HCT116 (cell line): ENCODE measurements at regions not wholly inside any gene's neighbourhood (a gene's known extent, or its start where the extent isn't known, plus 50 kb on each side); places are given as distances from the start of the nearest gene placed in this dataset.

Experiments used
- ATAC-seq: fragments of 200-7000 bp; cut with Tn5 transposase; 2 replicates; pipeline ENCODE4 v1.9.1; 2020; ENCODE audit warnings: mild to moderate bottlenecking, moderate library complexity
- BruUV-seq: library from RNA; stranded (reverse); fragments of 400-500 nt; replicated peaks from 2 replicates; lab custom pipeline; 2021; lab: Mats Ljungman, UMichigan
- CTCF ChIA-PET: fragments of 300-600 bp; sonication (Branson Sonifier 250); formaldehyde crosslinking; loops from one replicate; lab custom pipeline; 2021; ENCODE audit warnings: antibody characterized with exemption; lab: Charles Lee
- POLR2A ChIA-PET: fragments of 300-600, 350-600 bp; sonication (Branson Sonifier 250); formaldehyde crosslinking; loops from one replicate; lab custom pipeline; 2021; ENCODE audit warnings: antibody characterized with exemption; lab: Charles Lee
- RAD21 ChIA-PET, 2 experiments: fragments of 300-600 bp; sonication (Branson Sonifier 250); formaldehyde crosslinking; loops; one replicate each; lab custom pipeline; 2023; ENCODE audit warnings: low total read pairs in 2 of 2; ENCODE audit not compliant: uncharacterized antibody in 2 of 2, unreplicated experiment in 2 of 2, low non-redundant PET in 1 of 2; lab: Charles Lee
- DNase-seq: peaks from one replicate; pipeline ENCODE4 v3.0.0-alpha.2; 2010; ENCODE audit warnings: low read depth, low spot score
- H2AFZ ChIP-seq: fragments of 200-600 bp; shearing (Covaris generic), sonication (generic); 2 replicates; pipeline ENCODE4 v1.6.1; 2017; ENCODE audit warnings: low read depth, mixed run types, mixed read lengths, antibody characterized with exemption, low read length; ENCODE audit not compliant: poor library complexity, severe bottlenecking
- H3K27ac ChIP-seq: 2 replicates; pipeline ENCODE4 v1.5.1; 2012; ENCODE audit warnings: low read depth, low read length
- H3K27me3 ChIP-seq: fragments of 200-600 bp; sonication (generic); 2 replicates; pipeline ENCODE4 v1.6.1; 2016; ENCODE audit warnings: mixed run types, low read length, mixed read lengths; ENCODE audit not compliant: insufficient read depth
- H3K36me3 ChIP-seq, 2 experiments: fragments of 200-500 bp in 1 of 2; fragments of 200-600 bp in 1 of 2; sonication (Bioruptor generic) in 1 of 2; sonication (generic) in 1 of 2; 2 replicates each; pipeline versions ENCODE4 v1.5.1 to v1.6.1; 2014 to 2016; ENCODE audit warnings: low read length in 2 of 2, inconsistent platforms in 1 of 2, mixed read lengths in 1 of 2, mixed run types in 1 of 2; ENCODE audit not compliant: insufficient read depth in 2 of 2, control insufficient read depth in 1 of 2
- H3K4me1 ChIP-seq, 2 experiments: fragments of 200-600 bp in 1 of 2; sonication (generic) in 1 of 2; 2 replicates each; pipeline versions ENCODE4 v1.5.1 to v1.6.1; 2012 to 2017; ENCODE audit warnings: low read length in 2 of 2, inconsistent platforms in 1 of 2, mild to moderate bottlenecking in 1 of 2, mixed read lengths in 1 of 2, mixed run types in 1 of 2, moderate library complexity in 1 of 2; ENCODE audit not compliant: insufficient read depth in 2 of 2, control insufficient read depth in 1 of 2
- H3K4me2 ChIP-seq: fragments of 200-600 bp; sonication (generic); 2 replicates; pipeline ENCODE4 v1.6.1; 2017; ENCODE audit warnings: mixed run types, low read length, mixed read lengths
- H3K4me3 ChIP-seq, 2 experiments: fragments of 200-600 bp in 1 of 2; sonication (generic) in 1 of 2; replicated peaks in 1 of 2; 2 replicates each; pipeline ENCODE4 v1.5.1; 2011 to 2016; ENCODE audit warnings: low read length in 2 of 2, control low read depth in 1 of 2, low read depth in 1 of 2, mild to moderate bottlenecking in 1 of 2, mixed read lengths in 1 of 2, mixed run types in 1 of 2
- H3K79me2 ChIP-seq: fragments of 200-600 bp; sonication (generic); 2 replicates; pipeline ENCODE4 v1.6.1; 2017; ENCODE audit warnings: mild to moderate bottlenecking, mixed run types, low read length, moderate library complexity, mixed read lengths; ENCODE audit not compliant: insufficient read depth
- H3K9ac ChIP-seq: fragments of 200-600 bp; sonication (generic); 2 replicates; pipeline ENCODE4 v1.6.1; 2016; ENCODE audit warnings: low read length, mixed read lengths
- H3K9me2 ChIP-seq: fragments of 200-600 bp; sonication (generic), shearing (Covaris generic); 2 replicates; pipeline ENCODE4 v1.6.1; 2017; ENCODE audit warnings: mixed run types, mild to moderate bottlenecking, moderate library complexity; ENCODE audit not compliant: insufficient read depth
- H3K9me3 ChIP-seq, 2 experiments: fragments of 200-500 bp in 1 of 2; fragments of 200-600 bp in 1 of 2; sonication (Bioruptor generic) in 1 of 2; sonication (generic) in 1 of 2; 2 replicates each; pipeline ENCODE4 v1.6.1; 2014 to 2017; ENCODE audit warnings: low read length in 2 of 2, mixed read lengths in 2 of 2, inconsistent platforms in 1 of 2, low read depth in 1 of 2, mild to moderate bottlenecking in 1 of 2, mixed run types in 1 of 2, moderate library complexity in 1 of 2; ENCODE audit not compliant: control insufficient read depth in 1 of 2, insufficient read depth in 1 of 2
- H4K20me1 ChIP-seq: fragments of 200-600 bp; sonication (generic), shearing (Covaris generic); 2 replicates; pipeline ENCODE4 v1.6.1; 2017; ENCODE audit warnings: mixed run types, mild to moderate bottlenecking, moderate library complexity; ENCODE audit not compliant: insufficient read depth
- CEBPB ChIP-seq: IDR thresholded peaks from 2 replicates; pipeline ENCODE4 v1.6.1; 2012; ENCODE audit warnings: low read depth
- JUND ChIP-seq: IDR thresholded peaks from 2 replicates; pipeline ENCODE4 v1.6.1; 2012
- MAX ChIP-seq: IDR thresholded peaks from 2 replicates; pipeline ENCODE4 v1.6.1; 2012
- SIN3A ChIP-seq: IDR thresholded peaks from 2 replicates; pipeline ENCODE4 v1.6.1; 2012; ENCODE audit warnings: low read depth
- YY1 ChIP-seq: IDR thresholded peaks from 2 replicates; pipeline ENCODE4 v1.6.1; 2011; ENCODE audit warnings: low read length, low read depth, moderate library complexity, mild to moderate bottlenecking; ENCODE audit not compliant: insufficient replicate concordance; ENCODE audit errors: extremely low read depth
- ZNF274 ChIP-seq: fragments of 200-500 bp; sonication (Bioruptor generic); IDR thresholded peaks from 2 replicates; pipeline ENCODE4 v1.6.1; 2014; ENCODE audit warnings: mild to moderate bottlenecking, low read depth, low read length, inconsistent platforms
- intact Hi-C: fragments of 100-400 bp; cut with micrococcal nuclease; formaldehyde crosslinking; loops from 2 replicates; pipeline ENCODE4 v1.10.0; 2022
- TF ChIP-seq, protein P1 (sequence below): IDR thresholded peaks from 2 replicates; pipeline ENCODE4 v1.6.1; 2012; ENCODE audit warnings: low read depth

DNA sequence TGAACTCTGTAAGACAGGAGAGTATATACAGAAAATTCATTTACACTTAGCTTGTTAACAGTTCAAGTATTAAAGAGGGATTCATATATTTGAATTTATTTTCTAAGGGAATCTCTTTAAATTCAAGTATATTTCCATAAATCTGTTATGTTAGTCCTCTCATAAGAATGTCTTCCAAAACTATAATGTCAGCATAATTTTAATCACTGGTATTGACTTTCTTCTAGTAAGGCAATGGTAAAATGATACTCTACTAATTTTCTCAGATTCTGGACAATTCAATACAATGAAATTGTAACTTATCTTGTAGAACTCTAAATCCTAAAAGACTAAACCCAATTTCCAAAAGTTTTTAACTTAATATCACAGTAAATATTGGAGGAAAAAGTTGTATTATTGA lies 66.3 kb upstream of the EPHA6 start:
- Histone ChIP-seq H3K4me1 (no peaks in the 10 kb centered on the region), H3K9ac (no peak overlapping the region), H3K27me3 (no peaks in the 10 kb centered on the region), H3K79me2 (no peaks in the 10 kb centered on the region)
- RAD21 ChIA-PET: no interaction called here
- TF ChIP-seq MAX (no peak), YY1 (no peak), ZNF274 (no peak), JUND (no peak), SIN3A (no peak), CEBPB (no peak)
- TF ChIP-seq, protein P1, sequence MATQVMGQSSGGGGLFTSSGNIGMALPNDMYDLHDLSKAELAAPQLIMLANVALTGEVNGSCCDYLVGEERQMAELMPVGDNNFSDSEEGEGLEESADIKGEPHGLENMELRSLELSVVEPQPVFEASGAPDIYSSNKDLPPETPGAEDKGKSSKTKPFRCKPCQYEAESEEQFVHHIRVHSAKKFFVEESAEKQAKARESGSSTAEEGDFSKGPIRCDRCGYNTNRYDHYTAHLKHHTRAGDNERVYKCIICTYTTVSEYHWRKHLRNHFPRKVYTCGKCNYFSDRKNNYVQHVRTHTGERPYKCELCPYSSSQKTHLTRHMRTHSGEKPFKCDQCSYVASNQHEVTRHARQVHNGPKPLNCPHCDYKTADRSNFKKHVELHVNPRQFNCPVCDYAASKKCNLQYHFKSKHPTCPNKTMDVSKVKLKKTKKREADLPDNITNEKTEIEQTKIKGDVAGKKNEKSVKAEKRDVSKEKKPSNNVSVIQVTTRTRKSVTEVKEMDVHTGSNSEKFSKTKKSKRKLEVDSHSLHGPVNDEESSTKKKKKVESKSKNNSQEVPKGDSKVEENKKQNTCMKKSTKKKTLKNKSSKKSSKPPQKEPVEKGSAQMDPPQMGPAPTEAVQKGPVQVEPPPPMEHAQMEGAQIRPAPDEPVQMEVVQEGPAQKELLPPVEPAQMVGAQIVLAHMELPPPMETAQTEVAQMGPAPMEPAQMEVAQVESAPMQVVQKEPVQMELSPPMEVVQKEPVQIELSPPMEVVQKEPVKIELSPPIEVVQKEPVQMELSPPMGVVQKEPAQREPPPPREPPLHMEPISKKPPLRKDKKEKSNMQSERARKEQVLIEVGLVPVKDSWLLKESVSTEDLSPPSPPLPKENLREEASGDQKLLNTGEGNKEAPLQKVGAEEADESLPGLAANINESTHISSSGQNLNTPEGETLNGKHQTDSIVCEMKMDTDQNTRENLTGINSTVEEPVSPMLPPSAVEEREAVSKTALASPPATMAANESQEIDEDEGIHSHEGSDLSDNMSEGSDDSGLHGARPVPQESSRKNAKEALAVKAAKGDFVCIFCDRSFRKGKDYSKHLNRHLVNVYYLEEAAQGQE: no peak
- TF ChIP-seq, all 23 proteins: peak for 0
- no peak overlapping the region for H3K4me3 ChIP-seq
- no peak overlapping the region for H3K4me2 ChIP-seq
- ChIA-PET POLR2A (no interaction called here), CTCF (no interaction called here)
- no peak overlapping the region for H3K27ac ChIP-seq
- H2AFZ ChIP-seq: no peak overlapping the region
- peaks cover 3 to 5% of the 10 kb centered on the region in 2 experiments; a peak in 2 of 4 replicates for H3K9me3 ChIP-seq
- no peak for ATAC-seq
- DNase-seq: no peak
- H3K36me3 ChIP-seq: no peaks in the 10 kb centered on the region
- BruUV-seq: no TSS peak
- H3K9me2 ChIP-seq: no peaks in the 10 kb centered on the region
- no peaks in the 10 kb centered on the region for H4K20me1 ChIP-seq
- intact Hi-C loops: no loop called here
